ENCODE measurements at regions not wholly inside any gene's neighbourhood (a gene's known extent, or its start where the extent isn't known, plus 50 kb on each side); places are given as distances from the start of the nearest gene placed in this dataset.

- no TSS peak for BruUV-seq (replicated peaks)
- in situ Hi-C loops (cut with HindIII; ENCODE audit: extremely low pct_ligation_motif_present, low pct_unique_long_range_greater_than_20kb), result no loop called here
- FAIRE-seq (no peak), ATAC-seq (no peak), DNase-seq (ENCODE audit: low spot score) (no peak)
- H3K9ac ChIP-seq (ENCODE audit: insufficient read depth, low read depth, low read length), result no peak overlapping the region
- H3K27me3 ChIP-seq (ENCODE audit: control insufficient read depth in 1 of 2, insufficient read depth in 2 of 2, low read length in 2 of 2), result no peaks in the 10 kb centered on the region
- POLR2A ChIA-PET, result no interaction called here
- no peak overlapping the region for H2AFZ ChIP-seq (ENCODE audit: low read length)
- H3K4me2 ChIP-seq (ENCODE audit: low read depth, low read length), result no peak overlapping the region
- peaks cover 12 to 29% of the 10 kb centered on the region in 2 experiments; a peak in 4 of 5 replicates for H3K36me3 ChIP-seq (replicated peaks in 1 of 2; ENCODE audit: control insufficient read depth in 1 of 2, insufficient read depth in 2 of 2, low read length in 2 of 2)
- WGBS (ENCODE audit: low lambda C conversion rate), result 79% methylated on average over 25 of the region's 29 CpGs
- peaks cover 93% of the 10 kb centered on the region for H3K79me2 ChIP-seq (ENCODE audit: insufficient read depth, low read length)
- H3K4me3 ChIP-seq (replicated peaks in 1 of 3; ENCODE audit: insufficient read depth in 1 of 3, low read depth in 2 of 3, low read length in 3 of 3), result no peak overlapping the region
- peaks cover 72% of the 10 kb centered on the region for H3K4me1 ChIP-seq (ENCODE audit: insufficient read depth, low read length)
- H4K20me1 ChIP-seq (ENCODE audit: insufficient read depth, low read length), result peaks cover 88% of the 10 kb centered on the region; the same call in 1 of the 2 replicates
- H3K27ac ChIP-seq (ENCODE audit: extremely low read length, insufficient read depth, low read length), result no peak overlapping the region
- no peaks in the 10 kb centered on the region for H3K9me3 ChIP-seq (ENCODE audit: low read length)
- intact Hi-C loops (cut with micrococcal nuclease; ENCODE audit: unreplicated experiment), result no loop called here
- CTCF ChIA-PET (ENCODE audit: low intra/inter-chr PET ratio, low total read pairs), result no interaction called here
- TF ChIP-seq BHLHE40 (IDR thresholded peaks at IDR 0.05; ENCODE audit: low read length), result no peak
- TF ChIP-seq RARG (CRISPR knock-in tag; IDR thresholded peaks at IDR 0.05; ENCODE audit: low read depth), result no peak
- TF ChIP-seq RBM22 (optimal IDR thresholded peaks at IDR 0.05; ENCODE audit: low read length), result no peak
- TF ChIP-seq POLR2A (IDR thresholded peaks at IDR 0.05; ENCODE audit: insufficient read depth in 1 of 2, low read depth in 2 of 2, low read length in 2 of 2), result peak in 1 of 2 experiments; percentile 33; a peak in 1 of 4 replicates
- TF ChIP-seq, protein P1, sequence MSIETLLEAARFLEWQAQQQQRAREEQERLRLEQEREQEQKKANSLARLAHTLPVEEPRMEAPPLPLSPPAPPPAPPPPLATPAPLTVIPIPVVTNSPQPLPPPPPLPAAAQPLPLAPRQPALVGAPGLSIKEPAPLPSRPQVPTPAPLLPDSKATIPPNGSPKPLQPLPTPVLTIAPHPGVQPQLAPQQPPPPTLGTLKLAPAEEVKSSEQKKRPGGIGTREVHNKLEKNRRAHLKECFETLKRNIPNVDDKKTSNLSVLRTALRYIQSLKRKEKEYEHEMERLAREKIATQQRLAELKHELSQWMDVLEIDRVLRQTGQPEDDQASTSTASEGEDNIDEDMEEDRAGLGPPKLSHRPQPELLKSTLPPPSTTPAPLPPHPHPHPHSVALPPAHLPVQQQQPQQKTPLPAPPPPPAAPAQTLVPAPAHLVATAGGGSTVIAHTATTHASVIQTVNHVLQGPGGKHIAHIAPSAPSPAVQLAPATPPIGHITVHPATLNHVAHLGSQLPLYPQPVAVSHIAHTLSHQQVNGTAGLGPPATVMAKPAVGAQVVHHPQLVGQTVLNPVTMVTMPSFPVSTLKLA (IDR thresholded peaks at IDR 0.05), result no peak
- TF ChIP-seq, protein P2, sequence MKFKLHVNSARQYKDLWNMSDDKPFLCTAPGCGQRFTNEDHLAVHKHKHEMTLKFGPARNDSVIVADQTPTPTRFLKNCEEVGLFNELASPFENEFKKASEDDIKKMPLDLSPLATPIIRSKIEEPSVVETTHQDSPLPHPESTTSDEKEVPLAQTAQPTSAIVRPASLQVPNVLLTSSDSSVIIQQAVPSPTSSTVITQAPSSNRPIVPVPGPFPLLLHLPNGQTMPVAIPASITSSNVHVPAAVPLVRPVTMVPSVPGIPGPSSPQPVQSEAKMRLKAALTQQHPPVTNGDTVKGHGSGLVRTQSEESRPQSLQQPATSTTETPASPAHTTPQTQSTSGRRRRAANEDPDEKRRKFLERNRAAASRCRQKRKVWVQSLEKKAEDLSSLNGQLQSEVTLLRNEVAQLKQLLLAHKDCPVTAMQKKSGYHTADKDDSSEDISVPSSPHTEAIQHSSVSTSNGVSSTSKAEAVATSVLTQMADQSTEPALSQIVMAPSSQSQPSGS (CRISPR knock-in tag; IDR thresholded peaks at IDR 0.05), result no peak
- no peak for TF ChIP-seq ZNF530 (CRISPR knock-in tag; IDR thresholded peaks at IDR 0.05; ENCODE audit: low read depth)
- TF ChIP-seq ZNF460 (CRISPR knock-in tag; IDR thresholded peaks at IDR 0.05; ENCODE audit: borderline replicate concordance), result no peak
- no peak for TF ChIP-seq ZNF615 (CRISPR knock-in tag; IDR thresholded peaks at IDR 0.05; ENCODE audit: borderline replicate concordance)
- TF ChIP-seq USF2 (IDR thresholded peaks at IDR 0.05; ENCODE audit: low read depth, low read length), result no peak
- TF ChIP-seq USF2 (CRISPR knock-in tag; IDR thresholded peaks at IDR 0.05; ENCODE audit: borderline replicate concordance), result no peak
- TF ChIP-seq TBX3 (IDR thresholded peaks at IDR 0.05; ENCODE audit: borderline replicate concordance), result no peak
- TF ChIP-seq HOXA9 (CRISPR knock-in tag; IDR thresholded peaks at IDR 0.05; ENCODE audit: borderline replicate concordance), result no peak
- peak; percentile 1 for TF ChIP-seq PTBP1 (IDR thresholded peaks at IDR 0.05; ENCODE audit: low read depth, low read length, poor library complexity, severe bottlenecking)
- no peak for TF ChIP-seq ZNF562 (CRISPR knock-in tag; IDR thresholded peaks at IDR 0.05; ENCODE audit: borderline replicate concordance)
- no peak for TF ChIP-seq BCL3 (CRISPR knock-in tag; IDR thresholded peaks at IDR 0.05)
- no peak for TF ChIP-seq ZNF205 (CRISPR knock-in tag; IDR thresholded peaks at IDR 0.05)
- TF ChIP-seq MTF1 (CRISPR knock-in tag; IDR thresholded peaks at IDR 0.05), result no peak
- TF ChIP-seq KAT8 (CRISPR knock-in tag; IDR thresholded peaks at IDR 0.05), result no peak
Observed at GRCh38 chr17:77327566-77328464, 187.0 kb downstream of the SEC14L1 start.

Measured in HepG2 (cell line).